Body of pancreas (tissue), 4 donors: ENCODE measurements at regions not wholly inside any gene's neighbourhood (a gene's known extent, or its start where the extent isn't known, plus 50 kb on each side); places are given as distances from the start of the nearest gene placed in this dataset.

Experiments
- CTCF ChIP-seq, 7 experiments: fragments of 450-650 bp in 4 of 7; fragments of 200-600 bp in 3 of 7; sonication (generic) in 3 of 7; IDR thresholded peaks; one replicate each; pipeline ENCODE4 v1.5.1; 2016 to 2019; ENCODE audit warnings: antibody characterized with exemption in 7 of 7
- POLR2A ChIP-seq, 3 donors: fragments of 450-650 bp; IDR thresholded peaks; one replicate each; pipeline ENCODE4 v1.6.1; 2016; ENCODE audit warnings: antibody characterized with exemption in 3 of 3, mild to moderate bottlenecking in 2 of 3

- no peak for TF ChIP-seq CTCF (IDR thresholded peaks at IDR 0.05)
- no peak for TF ChIP-seq POLR2A (IDR thresholded peaks at IDR 0.05)
Observed at GRCh38 chr14:49206828-49207227, 379.4 kb downstream of the RPS29 start.
